IMR-90 (cell line): ENCODE measurements at regions not wholly inside any gene's neighbourhood (a gene's known extent, or its start where the extent isn't known, plus 50 kb on each side); places are given as distances from the start of the nearest gene placed in this dataset.

ENCODE experiments used
- ATAC-seq: fragments of 200-7000 bp; cut with Tn5 transposase; 2 replicates; pipeline ENCODE4 v1.9.1; 2020; ENCODE audit warnings: low read depth, mild to moderate bottlenecking, moderate library complexity
- BruUV-seq: library from RNA; stranded (reverse); fragments of 400-500 nt; replicated peaks from 2 replicates; lab custom pipeline; 2021; lab: Mats Ljungman, UMichigan
- CTCF ChIA-PET: fragments of 300-600 bp; formaldehyde crosslinking; extraction: SDS; loops from one replicate; lab custom pipeline; 2021; ENCODE audit warnings: antibody characterized with exemption; lab: Yijun Ruan, JAX
- POLR2A ChIA-PET: fragments of 300-600 bp; sonication (Branson Sonifier 250); formaldehyde crosslinking; loops from one replicate; lab custom pipeline; 2022; ENCODE audit warnings: antibody characterized with exemption; ENCODE audit not compliant: unreplicated experiment; lab: Charles Lee
- DNase-seq: peaks from one replicate; pipeline ENCODE4 v3.0.0; 2013
- H2AFZ ChIP-seq: replicated peaks from 2 replicates; pipeline ENCODE3; 2013; ENCODE audit warnings: low read length, mild to moderate bottlenecking; ENCODE audit not compliant: poor library complexity
- H2AK5ac ChIP-seq: 2 replicates; pipeline ENCODE4 v1.6.1; 2013; ENCODE audit warnings: low read depth, low read length, inconsistent platforms
- H2AK9ac ChIP-seq: replicated peaks from 2 replicates; pipeline ENCODE3; 2013; ENCODE audit warnings: mild to moderate bottlenecking, low read depth, low read length, moderate library complexity; ENCODE audit not compliant: poor library complexity
- H2BK120ac ChIP-seq: 2 replicates; pipeline ENCODE4 v1.6.1; 2013; ENCODE audit warnings: low read depth, low read length, inconsistent platforms
- H2BK15ac ChIP-seq: 3 replicates; pipeline ENCODE4 v1.6.1; 2013; ENCODE audit warnings: low read depth, low read length, inconsistent platforms
- H2BK20ac ChIP-seq: 2 replicates; pipeline ENCODE4 v1.6.1; 2013; ENCODE audit warnings: low read depth, mild to moderate bottlenecking, inconsistent platforms, low read length, moderate library complexity
- H2BK5ac ChIP-seq: 2 replicates; pipeline ENCODE4 v1.6.1; 2013; ENCODE audit warnings: mild to moderate bottlenecking, low read depth, low read length, inconsistent platforms; ENCODE audit not compliant: poor library complexity, severe bottlenecking
- H3K14ac ChIP-seq: replicated peaks from 2 replicates; pipeline ENCODE4 v1.6.1; 2013; ENCODE audit warnings: low read depth, low read length, inconsistent platforms
- H3K18ac ChIP-seq: 2 replicates; pipeline ENCODE4 v1.6.1; 2013; ENCODE audit warnings: low read depth, low read length, control low read depth
- H3K23ac ChIP-seq: 2 replicates; pipeline ENCODE4 v1.6.1; 2013; ENCODE audit warnings: low read depth, low read length, inconsistent platforms
- H3K27ac ChIP-seq: 2 replicates; pipeline ENCODE4 v1.5.1; 2013; ENCODE audit warnings: mild to moderate bottlenecking, control low read depth, low read length; ENCODE audit not compliant: insufficient read depth
- H3K27me3 ChIP-seq: 2 replicates; pipeline ENCODE4 v1.6.1; 2013; ENCODE audit warnings: low read length; ENCODE audit not compliant: control insufficient read depth, insufficient read depth
- H3K36me3 ChIP-seq: 2 replicates; pipeline ENCODE4 v1.6.1; 2013; ENCODE audit warnings: low read length, mixed read lengths; ENCODE audit not compliant: control insufficient read depth, insufficient read depth
- H3K4ac ChIP-seq: 2 replicates; pipeline ENCODE4 v1.6.1; 2013; ENCODE audit warnings: low read depth, low read length, inconsistent platforms
- H3K4me1 ChIP-seq: 2 replicates; pipeline ENCODE4 v1.6.1; 2013; ENCODE audit warnings: low read length, mixed read lengths; ENCODE audit not compliant: control insufficient read depth, insufficient read depth
- H3K4me2 ChIP-seq: 2 replicates; pipeline ENCODE4 v1.6.1; 2013; ENCODE audit warnings: low read depth, mild to moderate bottlenecking, control low read depth, low read length, moderate library complexity
- H3K4me3 ChIP-seq: 2 replicates; pipeline ENCODE4 v1.5.1; 2013; ENCODE audit warnings: low read depth, mild to moderate bottlenecking, control low read depth, low read length, moderate library complexity; ENCODE audit not compliant: insufficient read depth
- H3K56ac ChIP-seq: 2 replicates; pipeline ENCODE4 v1.6.1; 2013; ENCODE audit warnings: low read length, inconsistent platforms; ENCODE audit not compliant: insufficient read depth; ENCODE audit errors: extremely low read depth
- H3K79me1 ChIP-seq, 2 experiments: 2 replicates each; pipeline ENCODE4 v1.6.1; 2013; ENCODE audit warnings: low read length in 2 of 2, inconsistent platforms in 1 of 2, low read depth in 1 of 2
- H3K9ac ChIP-seq: 2 replicates; pipeline ENCODE4 v1.6.1; 2013; ENCODE audit warnings: low read depth, low read length, control low read depth
- H3K9me1 ChIP-seq: 2 replicates; pipeline ENCODE4 v1.6.1; 2013; ENCODE audit warnings: low read length, inconsistent platforms; ENCODE audit not compliant: insufficient read depth
- H3K9me3 ChIP-seq: 2 replicates; pipeline ENCODE4 v1.6.1; 2013; ENCODE audit warnings: low read length; ENCODE audit not compliant: control insufficient read depth, insufficient read depth
- H4K20me1 ChIP-seq: 2 replicates; pipeline ENCODE4 v1.6.1; 2013; ENCODE audit warnings: low read length, inconsistent platforms; ENCODE audit not compliant: insufficient read depth
- H4K5ac ChIP-seq: 2 replicates; pipeline ENCODE4 v1.6.1; 2013; ENCODE audit warnings: mild to moderate bottlenecking, low read depth, low read length, control low read depth
- H4K8ac ChIP-seq, 2 experiments: 2 replicates each; pipeline ENCODE4 v1.6.1; 2013; ENCODE audit warnings: low read depth in 2 of 2, low read length in 2 of 2, control low read depth in 1 of 2, inconsistent platforms in 1 of 2
- H4K91ac ChIP-seq: 2 replicates; pipeline ENCODE4 v1.6.1; 2013; ENCODE audit warnings: low read depth, low read length, inconsistent platforms; ENCODE audit not compliant: insufficient read depth
- BHLHE40 ChIP-seq: fragments of 150-350 bp; IDR thresholded peaks from 2 replicates; pipeline ENCODE4 v1.6.1; 2016; ENCODE audit warnings: mild to moderate bottlenecking, low read depth, low read length
- CEBPB ChIP-seq: IDR thresholded peaks from 2 replicates; pipeline ENCODE4 v1.6.1; 2012; ENCODE audit warnings: low read depth, low read length, improper control_type of control experiment
- CHD1 ChIP-seq: IDR thresholded peaks from 2 replicates; pipeline ENCODE4 v1.6.1; 2012; ENCODE audit warnings: low read depth, low read length, improper control_type of control experiment
- ELK1 ChIP-seq: fragments of 150-350 bp; IDR thresholded peaks from 2 replicates; pipeline ENCODE4 v1.6.1; 2016; ENCODE audit warnings: low read depth, mild to moderate bottlenecking, low read length, moderate library complexity, borderline replicate concordance
- FOS ChIP-seq: fragments of 150-350 bp; IDR thresholded peaks from 2 replicates; pipeline ENCODE4 v1.6.1; 2016; ENCODE audit warnings: low read depth, low read length
- MAFK ChIP-seq: IDR thresholded peaks from 2 replicates; pipeline ENCODE4 v1.6.1; 2012; ENCODE audit warnings: low read depth, low read length, improper control_type of control experiment
- MAZ ChIP-seq: IDR thresholded peaks from 2 replicates; pipeline ENCODE4 v1.6.1; 2012; ENCODE audit warnings: low read depth, mild to moderate bottlenecking, low read length, improper control_type of control experiment, moderate library complexity, borderline replicate concordance
- MXI1 ChIP-seq: IDR thresholded peaks from 2 replicates; pipeline ENCODE4 v1.6.1; 2012; ENCODE audit warnings: low read depth, mild to moderate bottlenecking, low read length, moderate library complexity, borderline replicate concordance
- NFE2L2 ChIP-seq: fragments of 150-350 bp; IDR thresholded peaks from 2 replicates; pipeline ENCODE4 v1.6.1; 2016; ENCODE audit warnings: low read depth, mild to moderate bottlenecking, low read length
- POLR2A ChIP-seq: IDR thresholded peaks from 2 replicates; pipeline ENCODE4 v1.6.1; 2012; ENCODE audit warnings: mild to moderate bottlenecking, low read depth, low read length
- RCOR1 ChIP-seq: IDR thresholded peaks from 2 replicates; pipeline ENCODE4 v1.6.1; 2012; ENCODE audit warnings: mild to moderate bottlenecking, low read length, improper control_type of control experiment; ENCODE audit not compliant: insufficient replicate concordance
- RFX5 ChIP-seq: IDR thresholded peaks from 2 replicates; pipeline ENCODE4 v1.8.0; 2012; ENCODE audit warnings: low read depth, mild to moderate bottlenecking, low read length, moderate library complexity
- SMC3 ChIP-seq: fragments of 150-350 bp; IDR thresholded peaks from 2 replicates; pipeline ENCODE4 v1.6.1; 2016; ENCODE audit warnings: low read depth, mild to moderate bottlenecking, antibody characterized with exemption, low read length, moderate library complexity
- USF2 ChIP-seq: fragments of 150-350 bp; IDR thresholded peaks from 2 replicates; pipeline ENCODE4 v1.6.1; 2017; ENCODE audit warnings: mild to moderate bottlenecking, antibody characterized with exemption, low read length, low read depth
- WGBS, 2 experiments: methylation state at CpG; one replicate each; pipeline versions ENCODE4 v1.1.5 to v1.1.7; 2013; ENCODE audit warnings: missing lambda C conversion rate in 2 of 2; ENCODE audit not compliant: insufficient read length in 1 of 2; ENCODE audit errors: extremely low coverage in 2 of 2; 5-methylcytosine and 5-hydroxymethylcytosine counted together
- dilution Hi-C: fragments of 300-500 bp; cut with HindIII; formaldehyde crosslinking; loops from one replicate; pipeline ENCODE4 v1.14.3; 2018; ENCODE audit warnings: low sequenced_read_pairs; ENCODE audit not compliant: unreplicated experiment
- in situ Hi-C: fragments of 300-500 bp; cut with MboI; formaldehyde crosslinking; loops from 3 replicates; pipeline ENCODE4 v1.14.3; 2019; ENCODE audit warnings: low sequenced_read_pairs, inconsistent platforms, mixed read lengths
- intact Hi-C: fragments of 100-400 bp; cut with micrococcal nuclease; formaldehyde crosslinking; loops from 2 replicates; pipeline ENCODE4 v1.10.0; 2022

DNA sequence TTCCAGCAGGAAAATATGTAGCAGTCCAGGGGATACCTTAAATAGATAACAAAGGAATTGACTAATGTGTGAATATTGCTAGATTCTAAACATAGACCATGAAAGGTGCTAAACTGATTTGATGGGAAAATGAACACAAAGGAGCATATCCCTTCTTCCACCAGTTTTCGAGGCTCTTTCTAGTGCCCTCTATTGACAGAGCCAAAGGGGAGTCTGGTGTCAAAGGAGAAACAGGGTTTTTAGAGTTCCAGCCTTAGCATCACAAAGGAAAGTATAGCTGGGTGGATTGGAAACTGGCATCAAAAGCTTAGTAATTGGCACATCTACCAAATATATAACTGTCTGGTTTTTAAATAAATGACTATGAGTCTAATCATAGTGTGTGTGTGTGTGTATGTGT lies 636.8 kb downstream of the ETV1 start:
- Histone ChIP-seq H4K8ac (no peak overlapping the region), H2BK120ac (no peak overlapping the region), H2AFZ (no peak overlapping the region), H3K23ac (no peak overlapping the region), H3K9me1 (no peaks in the 10 kb centered on the region), H3K9ac (no peak overlapping the region), H3K27me3 (no peaks in the 10 kb centered on the region), H4K20me1 (no peaks in the 10 kb centered on the region), H3K9me3 (no peaks in the 10 kb centered on the region), H3K4me1 (no peaks in the 10 kb centered on the region), H2AK9ac (no peak overlapping the region), H2AK5ac (no peak overlapping the region), H2BK15ac (no peak overlapping the region), H3K36me3 (no peaks in the 10 kb centered on the region), H3K79me1 (no peaks in the 10 kb centered on the region), H4K91ac (no peak overlapping the region), H4K5ac (no peak overlapping the region), H3K4me2 (no peak overlapping the region), H3K27ac (no peak overlapping the region), H3K4me3 (no peak overlapping the region), H2BK20ac (no peak overlapping the region), H3K4ac (no peak overlapping the region), H2BK5ac (no peak overlapping the region), H3K56ac (no peak overlapping the region), H3K14ac (no peak overlapping the region), H3K18ac (no peak overlapping the region)
- CTCF ChIA-PET: no interaction called here
- no CpG with 5 or more reads among the region's 1 CpG for WGBS, 2 experiments
- in situ Hi-C loops: no loop called here
- intact Hi-C loops: no loop called here
- POLR2A ChIA-PET: no interaction called here
- no peak for TF ChIP-seq RFX5
- TF ChIP-seq SMC3: no peak
- no peak for TF ChIP-seq CEBPB
- no peak for TF ChIP-seq ELK1
- no peak for TF ChIP-seq MXI1
- no peak for TF ChIP-seq NFE2L2
- no peak for TF ChIP-seq RCOR1
- no peak for TF ChIP-seq MAFK
- TF ChIP-seq FOS: no peak
- no peak for TF ChIP-seq CHD1
- TF ChIP-seq POLR2A: no peak
- no peak for TF ChIP-seq USF2
- no peak for TF ChIP-seq MAZ
- no peak for TF ChIP-seq BHLHE40
- DNase-seq (no peak), ATAC-seq (no peak)
- BruUV-seq: no TSS peak
- dilution Hi-C loops: no loop called here
